ENCODE measurements at regions not wholly inside any gene's neighbourhood (a gene's known extent, or its start where the extent isn't known, plus 50 kb on each side); places are given as distances from the start of the nearest gene placed in this dataset.

DNA sequence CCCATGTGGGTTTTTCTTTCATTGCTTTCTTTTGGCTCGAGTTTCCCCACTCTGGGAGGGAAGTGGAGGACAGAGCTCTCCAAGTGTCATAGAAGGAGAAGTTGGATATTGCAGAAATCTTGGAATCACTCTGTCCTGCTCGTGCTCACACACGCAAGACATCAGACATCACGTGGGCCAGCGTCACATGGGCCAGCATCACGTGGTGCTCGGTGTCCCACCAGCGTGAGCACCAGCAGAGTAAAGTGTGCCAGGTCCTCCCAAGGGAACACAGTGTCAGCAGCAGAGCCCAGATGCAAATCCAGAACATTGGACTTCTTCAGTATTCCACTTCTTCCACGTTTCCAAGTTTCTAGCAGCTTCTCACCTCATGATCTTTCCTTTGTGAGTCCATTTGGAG is 327.0 kb downstream of the FOXL1 start:
- H3K27me3 ChIP-seq (ENCODE audit: control insufficient read depth in 2 of 2, insufficient read depth in 2 of 2, low read length in 2 of 2): peaks cover 0 to 3% of the 10 kb centered on the region in 2 donors
- no peak overlapping the region for H3K27ac ChIP-seq (ENCODE audit: low read depth in 2 of 2, low read length in 2 of 2)

DNA sequence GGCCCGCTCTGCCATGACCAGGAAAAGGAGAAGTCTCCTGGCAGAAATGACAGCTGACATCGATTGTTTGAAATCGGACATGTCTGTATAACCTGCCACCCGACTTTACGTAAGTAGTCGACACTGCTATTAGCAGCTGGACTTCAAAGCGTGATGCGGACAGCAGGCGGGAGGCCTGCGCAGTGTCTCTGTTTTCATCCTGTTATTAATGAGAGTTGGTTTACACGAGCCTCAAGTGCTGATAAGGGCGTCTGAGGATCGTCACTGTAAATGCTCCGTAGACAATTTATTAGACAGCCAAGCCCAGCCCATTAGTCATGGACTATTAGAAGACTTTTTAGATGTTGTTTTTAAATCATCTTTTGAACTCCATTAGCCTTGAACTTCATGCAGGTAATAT is 328.3 kb downstream of the FOXL1 start:
- no peaks in the 10 kb centered on the region for H3K36me3 ChIP-seq (ENCODE audit: control insufficient read depth in 2 of 2, insufficient read depth in 2 of 2, low read length in 2 of 2)
- H3K4me1 ChIP-seq (ENCODE audit: control insufficient read depth in 2 of 2, insufficient read depth in 2 of 2, low read length in 2 of 2): no peaks in the 10 kb centered on the region
- H3K27ac ChIP-seq (ENCODE audit: low read depth in 2 of 2, low read length in 2 of 2): no peak overlapping the region
- H3K9me3 ChIP-seq (ENCODE audit: control insufficient read depth in 2 of 2, low read length in 2 of 2): no peaks in the 10 kb centered on the region
- H3K27me3 ChIP-seq (ENCODE audit: control insufficient read depth in 2 of 2, insufficient read depth in 2 of 2, low read length in 2 of 2): peaks cover 0 to 3% of the 10 kb centered on the region in 2 donors
- no peak overlapping the region for H3K9ac ChIP-seq (ENCODE audit: low read depth in 1 of 2, low read length in 2 of 2)
- no peak overlapping the region for H3K4me3 ChIP-seq (ENCODE audit: low read length in 2 of 2)

More for the DNA sequence above, 327.0 kb downstream of the FOXL1 start:
- Histone ChIP-seq H3K36me3 (ENCODE audit: control insufficient read depth in 2 of 2, insufficient read depth in 2 of 2, low read length in 2 of 2) (no peaks in the 10 kb centered on the region), H3K9ac (ENCODE audit: low read depth in 1 of 2, low read length in 2 of 2) (no peak overlapping the region), H3K9me3 (ENCODE audit: control insufficient read depth in 2 of 2, low read length in 2 of 2) (no peaks in the 10 kb centered on the region), H3K4me3 (ENCODE audit: low read length in 2 of 2) (no peak overlapping the region), H3K4me1 (ENCODE audit: control insufficient read depth in 2 of 2, insufficient read depth in 2 of 2, low read length in 2 of 2) (no peaks in the 10 kb centered on the region)

DNA sequence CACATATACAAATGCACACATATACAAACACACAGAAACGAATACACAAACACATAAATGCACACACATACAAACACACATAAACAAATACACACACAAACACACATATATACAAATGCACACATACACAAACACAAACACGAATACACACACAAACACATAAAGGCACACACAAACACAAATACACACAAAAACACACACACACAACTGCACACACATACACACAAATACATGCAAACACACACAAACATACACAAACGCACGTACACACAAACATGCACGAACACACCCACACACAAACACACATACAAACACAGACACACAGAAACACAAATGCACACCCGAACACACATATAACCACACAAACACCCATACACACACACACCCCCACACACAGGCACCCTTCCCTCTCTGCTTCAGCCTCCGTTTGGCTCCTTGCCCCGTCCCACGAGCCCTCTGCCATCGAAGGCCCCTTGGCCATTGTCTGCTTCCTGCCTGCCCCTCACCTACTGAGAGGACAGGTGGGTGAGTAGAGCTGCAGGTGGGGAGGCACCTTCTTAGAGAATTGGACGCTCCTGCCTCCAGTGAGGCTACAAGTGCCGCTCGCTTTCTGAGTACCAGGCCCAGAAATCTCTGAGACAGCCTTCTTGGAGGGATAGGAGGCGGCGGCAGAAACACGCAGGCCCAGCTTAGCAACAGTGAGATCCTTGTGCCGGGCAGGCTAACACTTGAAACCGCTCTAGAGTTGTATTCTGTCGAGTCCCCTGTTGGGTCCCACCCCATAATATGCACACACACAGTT is 331.2 kb downstream of the FOXL1 start:
- no peak overlapping the region for H3K9ac ChIP-seq (ENCODE audit: low read depth in 1 of 2, low read length in 2 of 2)
- no peak overlapping the region for H3K27ac ChIP-seq (ENCODE audit: low read depth in 2 of 2, low read length in 2 of 2)
- peaks cover 0 to 3% of the 10 kb centered on the region in 2 donors for H3K27me3 ChIP-seq (ENCODE audit: control insufficient read depth in 2 of 2, insufficient read depth in 2 of 2, low read length in 2 of 2)
- no peak overlapping the region for H3K4me3 ChIP-seq (ENCODE audit: low read length in 2 of 2)
- no peaks in the 10 kb centered on the region for H3K36me3 ChIP-seq (ENCODE audit: control insufficient read depth in 2 of 2, insufficient read depth in 2 of 2, low read length in 2 of 2)
- no peaks in the 10 kb centered on the region for H3K9me3 ChIP-seq (ENCODE audit: control insufficient read depth in 2 of 2, low read length in 2 of 2)
- H3K4me1 ChIP-seq (ENCODE audit: control insufficient read depth in 2 of 2, insufficient read depth in 2 of 2, low read length in 2 of 2): no peaks in the 10 kb centered on the region

DNA sequence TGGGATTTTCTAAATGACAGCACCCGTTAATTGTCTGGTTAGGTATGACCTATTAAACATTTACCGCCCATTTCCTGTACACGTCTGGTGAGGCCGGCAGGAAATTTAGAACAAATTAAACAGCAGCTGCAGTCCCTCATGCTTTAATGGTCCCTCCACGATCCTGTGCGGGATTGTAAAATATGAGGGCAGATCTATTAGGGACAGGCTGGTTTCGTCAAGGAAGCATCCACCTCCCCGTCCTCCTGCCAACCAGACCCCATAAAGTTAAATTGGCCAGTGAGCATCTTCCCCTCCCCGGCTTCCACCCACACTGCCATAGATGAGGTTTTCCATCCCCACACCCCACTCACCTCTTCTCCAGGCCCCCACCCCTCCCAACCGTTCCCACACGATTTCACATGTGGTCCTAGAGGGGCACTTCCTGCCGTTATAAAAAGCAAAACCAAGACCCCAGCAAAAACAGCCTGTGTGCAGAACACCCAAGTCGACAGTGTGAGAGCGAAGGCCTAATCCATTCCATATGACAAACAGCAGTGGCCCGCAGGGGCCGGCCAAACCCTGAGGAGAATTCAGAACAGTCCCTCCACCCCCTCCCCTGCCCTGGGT is 331.9 kb downstream of the FOXL1 start:
- Histone ChIP-seq H3K4me3 (ENCODE audit: low read length in 2 of 2) (no peak overlapping the region), H3K9me3 (ENCODE audit: control insufficient read depth in 2 of 2, low read length in 2 of 2) (no peaks in the 10 kb centered on the region), H3K36me3 (ENCODE audit: control insufficient read depth in 2 of 2, insufficient read depth in 2 of 2, low read length in 2 of 2) (no peaks in the 10 kb centered on the region), H3K27me3 (ENCODE audit: control insufficient read depth in 2 of 2, insufficient read depth in 2 of 2, low read length in 2 of 2) (peaks cover 0 to 3% of the 10 kb centered on the region in 2 donors), H3K27ac (ENCODE audit: low read depth in 2 of 2, low read length in 2 of 2) (no peak overlapping the region), H3K9ac (ENCODE audit: low read depth in 1 of 2, low read length in 2 of 2) (no peak overlapping the region), H3K4me1 (ENCODE audit: control insufficient read depth in 2 of 2, insufficient read depth in 2 of 2, low read length in 2 of 2) (no peaks in the 10 kb centered on the region)

DNA sequence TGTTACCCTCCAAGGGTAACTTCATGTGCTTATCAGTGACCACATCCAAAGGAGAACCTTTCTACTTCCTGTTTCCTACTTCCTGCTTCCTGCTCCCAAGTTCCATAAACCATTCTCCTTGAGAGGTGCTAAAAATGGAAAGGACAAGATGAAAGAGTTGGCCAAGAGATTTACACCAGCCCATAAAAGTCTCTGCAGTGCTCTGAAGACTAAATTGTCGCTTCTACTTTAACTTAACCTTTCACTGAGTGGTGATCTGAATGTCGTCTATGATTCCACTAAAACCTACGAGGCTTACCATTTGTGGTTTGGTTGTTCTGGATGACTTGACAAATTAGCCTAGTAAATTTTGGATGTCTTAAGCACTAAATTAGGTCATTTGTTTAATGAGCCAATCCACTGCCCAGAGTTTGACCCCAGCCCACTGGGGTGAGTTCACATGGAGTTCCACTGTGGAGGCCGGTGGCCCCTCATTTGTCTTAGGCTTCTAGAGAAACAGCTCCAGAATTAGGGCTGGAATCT is 333.1 kb downstream of the FOXL1 start:
- Histone ChIP-seq H3K9ac (ENCODE audit: low read depth in 1 of 2, low read length in 2 of 2) (no peak overlapping the region), H3K27ac (ENCODE audit: low read depth in 2 of 2, low read length in 2 of 2) (no peak overlapping the region), H3K36me3 (ENCODE audit: control insufficient read depth in 2 of 2, insufficient read depth in 2 of 2, low read length in 2 of 2) (no peaks in the 10 kb centered on the region), H3K4me1 (ENCODE audit: control insufficient read depth in 2 of 2, insufficient read depth in 2 of 2, low read length in 2 of 2) (no peaks in the 10 kb centered on the region), H3K4me3 (ENCODE audit: low read length in 2 of 2) (no peak overlapping the region), H3K9me3 (ENCODE audit: control insufficient read depth in 2 of 2, low read length in 2 of 2) (no peaks in the 10 kb centered on the region), H3K27me3 (ENCODE audit: control insufficient read depth in 2 of 2, insufficient read depth in 2 of 2, low read length in 2 of 2) (peaks cover 0 to 3% of the 10 kb centered on the region in 2 donors)

DNA sequence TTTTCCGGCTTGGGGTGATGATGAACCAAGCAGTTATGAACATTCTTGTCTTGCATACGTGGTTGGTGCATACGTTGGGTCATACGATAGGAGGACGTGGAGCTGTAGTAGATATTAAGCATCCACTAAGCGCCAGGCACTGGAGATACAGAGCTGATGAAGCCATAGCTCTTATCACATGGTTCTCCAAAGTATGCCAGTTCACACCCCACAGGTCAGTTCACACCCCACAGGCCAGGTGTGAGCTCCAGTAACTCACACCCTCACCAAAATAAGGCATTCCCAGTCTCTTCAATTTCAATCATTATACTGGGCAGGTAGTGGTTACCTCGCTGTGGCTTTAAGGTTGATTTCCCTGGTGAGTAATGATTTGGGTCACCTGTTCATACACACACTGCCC is 335.5 kb downstream of the FOXL1 start:
- Histone ChIP-seq H3K4me1 (ENCODE audit: control insufficient read depth in 2 of 2, insufficient read depth in 2 of 2, low read length in 2 of 2) (no peaks in the 10 kb centered on the region), H3K27ac (ENCODE audit: low read depth in 2 of 2, low read length in 2 of 2) (no peak overlapping the region), H3K9ac (ENCODE audit: low read depth in 1 of 2, low read length in 2 of 2) (no peak overlapping the region), H3K36me3 (ENCODE audit: control insufficient read depth in 2 of 2, insufficient read depth in 2 of 2, low read length in 2 of 2) (no peaks in the 10 kb centered on the region), H3K4me3 (ENCODE audit: low read length in 2 of 2) (no peak overlapping the region), H3K27me3 (ENCODE audit: control insufficient read depth in 2 of 2, insufficient read depth in 2 of 2, low read length in 2 of 2) (no peaks in the 10 kb centered on the region), H3K9me3 (ENCODE audit: control insufficient read depth in 2 of 2, low read length in 2 of 2) (no peaks in the 10 kb centered on the region)

DNA sequence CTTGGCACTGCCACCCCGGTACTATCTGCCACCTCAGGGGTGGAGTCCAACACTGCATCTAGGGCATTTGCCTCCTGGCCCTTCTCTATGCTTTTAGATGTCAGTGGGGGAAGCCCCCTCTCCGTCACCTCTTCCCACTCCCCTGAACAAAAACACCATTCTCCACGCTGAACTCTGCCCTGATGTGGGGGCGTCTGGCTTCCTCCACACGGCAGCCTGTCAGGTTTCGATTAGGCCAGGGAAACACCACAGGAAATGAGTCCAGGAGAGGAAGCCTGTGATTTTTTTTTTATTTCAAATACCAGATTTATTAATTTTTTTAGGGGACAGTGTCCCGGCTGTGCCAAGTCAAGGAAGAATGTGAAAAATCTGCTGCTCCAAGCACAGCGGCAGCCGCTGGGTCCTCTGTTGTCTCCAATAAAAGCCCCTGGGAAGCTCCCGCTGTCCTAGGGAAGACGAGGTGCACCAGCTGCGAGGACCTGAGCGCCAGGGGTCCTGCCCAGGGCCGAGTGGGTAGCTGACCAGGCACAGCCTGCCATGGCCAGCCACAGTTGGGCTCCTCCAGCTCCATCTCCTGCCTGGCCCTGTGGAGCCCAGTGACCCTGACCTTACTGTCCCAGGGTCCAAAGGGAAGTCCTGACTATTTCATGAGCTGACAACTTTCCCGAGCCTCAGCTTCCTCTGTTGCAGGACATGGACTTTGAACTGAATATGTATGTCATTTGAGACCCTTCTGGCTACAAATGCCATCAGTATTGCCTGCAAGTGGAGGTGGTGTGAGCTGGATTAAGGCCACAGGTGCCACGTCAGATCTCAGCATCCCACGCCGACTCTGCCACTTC is 336.7 kb downstream of the FOXL1 start:
- Histone ChIP-seq H3K9me3 (ENCODE audit: control insufficient read depth in 2 of 2, low read length in 2 of 2) (no peaks in the 10 kb centered on the region), H3K36me3 (ENCODE audit: control insufficient read depth in 2 of 2, insufficient read depth in 2 of 2, low read length in 2 of 2) (no peaks in the 10 kb centered on the region), H3K27me3 (ENCODE audit: control insufficient read depth in 2 of 2, insufficient read depth in 2 of 2, low read length in 2 of 2) (no peaks in the 10 kb centered on the region), H3K27ac (ENCODE audit: low read depth in 2 of 2, low read length in 2 of 2) (no peak overlapping the region), H3K9ac (ENCODE audit: low read depth in 1 of 2, low read length in 2 of 2) (no peak overlapping the region), H3K4me1 (ENCODE audit: control insufficient read depth in 2 of 2, insufficient read depth in 2 of 2, low read length in 2 of 2) (peaks cover 0 to 6% of the 10 kb centered on the region in 2 donors), H3K4me3 (ENCODE audit: low read length in 2 of 2) (no peak overlapping the region)

DNA sequence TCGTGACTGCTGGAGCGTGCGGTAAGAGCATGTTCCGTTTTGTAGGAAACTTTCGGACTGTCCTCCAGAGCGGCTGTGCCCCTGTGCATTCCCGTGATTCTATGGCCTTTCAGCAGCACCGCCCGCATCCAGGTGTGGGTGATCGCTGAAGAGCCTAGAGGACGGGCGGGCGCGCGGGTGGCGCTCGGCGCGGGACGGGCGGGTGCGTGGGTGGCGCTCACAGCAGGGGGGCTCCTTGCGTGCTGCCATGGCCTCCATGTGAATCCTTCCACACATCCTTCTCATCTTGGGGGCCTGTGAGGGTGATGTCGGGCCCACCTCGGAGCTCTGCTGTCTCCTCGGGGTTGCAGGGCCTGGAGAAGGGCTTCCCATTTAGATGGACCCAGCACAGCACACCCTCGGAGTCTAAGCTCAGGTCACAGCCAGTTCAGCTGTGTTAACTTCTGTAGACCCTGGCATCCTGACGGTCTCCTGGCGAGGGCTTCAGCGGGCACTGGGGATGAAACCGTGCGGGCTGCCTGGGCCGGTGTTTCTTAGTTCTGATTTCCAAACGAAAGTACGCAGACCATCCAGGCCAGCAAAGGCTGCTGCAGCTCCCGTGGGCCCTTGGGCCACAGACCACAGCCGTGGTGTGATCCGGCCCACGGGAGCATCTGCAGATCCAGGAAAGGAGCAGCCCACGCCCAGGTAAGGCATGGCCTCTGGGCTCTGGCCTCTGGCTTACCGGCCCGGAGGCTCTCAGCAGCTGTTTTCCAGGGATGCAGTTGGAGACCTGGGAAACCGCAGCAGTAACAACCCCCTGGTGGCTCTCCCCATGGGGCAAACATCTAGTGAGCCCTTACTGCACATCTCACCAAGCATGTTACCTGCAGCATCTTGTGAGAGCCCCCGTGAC is 339.4 kb downstream of the FOXL1 start:
- H3K4me1 ChIP-seq (ENCODE audit: control insufficient read depth in 2 of 2, insufficient read depth in 2 of 2, low read length in 2 of 2): peaks cover 0 to 6% of the 10 kb centered on the region in 2 donors
- H3K9me3 ChIP-seq (ENCODE audit: control insufficient read depth in 2 of 2, low read length in 2 of 2): peaks cover 0 to 2% of the 10 kb centered on the region in 2 donors
- no peak overlapping the region for H3K9ac ChIP-seq (ENCODE audit: low read depth in 1 of 2, low read length in 2 of 2)
- no peak overlapping the region for H3K27ac ChIP-seq (ENCODE audit: low read depth in 2 of 2, low read length in 2 of 2)
- no peaks in the 10 kb centered on the region for H3K36me3 ChIP-seq (ENCODE audit: control insufficient read depth in 2 of 2, insufficient read depth in 2 of 2, low read length in 2 of 2)
- H3K4me3 ChIP-seq (ENCODE audit: low read length in 2 of 2): no peak overlapping the region
- H3K27me3 ChIP-seq (ENCODE audit: control insufficient read depth in 2 of 2, insufficient read depth in 2 of 2, low read length in 2 of 2): no peaks in the 10 kb centered on the region

DNA sequence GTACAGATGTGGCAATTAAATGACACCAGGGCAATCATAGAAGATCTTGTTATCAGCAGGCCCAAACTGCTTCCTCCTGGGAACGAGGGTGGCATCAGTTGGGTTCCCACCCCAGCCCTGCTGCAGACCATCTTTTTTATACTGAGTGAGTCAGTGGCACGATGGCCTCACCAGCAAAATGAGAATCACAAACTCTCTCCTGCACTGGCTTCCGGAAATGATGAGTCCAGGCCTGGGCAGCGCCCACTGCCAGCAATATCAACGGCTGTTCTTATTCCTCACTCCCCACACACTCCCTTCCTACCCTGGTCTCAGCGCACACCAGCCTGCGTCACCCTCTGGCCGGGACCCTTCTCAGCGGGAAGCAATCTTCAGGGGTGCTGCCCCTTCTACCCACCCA is 340.3 kb downstream of the FOXL1 start:
- H3K4me1 ChIP-seq (ENCODE audit: control insufficient read depth in 2 of 2, insufficient read depth in 2 of 2, low read length in 2 of 2): peaks cover 0 to 6% of the 10 kb centered on the region in 2 donors
- H3K27me3 ChIP-seq (ENCODE audit: control insufficient read depth in 2 of 2, insufficient read depth in 2 of 2, low read length in 2 of 2): no peaks in the 10 kb centered on the region
- peaks cover 0 to 2% of the 10 kb centered on the region in 2 donors for H3K9me3 ChIP-seq (ENCODE audit: control insufficient read depth in 2 of 2, low read length in 2 of 2)
- H3K27ac ChIP-seq (ENCODE audit: low read depth in 2 of 2, low read length in 2 of 2): no peak overlapping the region
- no peak overlapping the region for H3K4me3 ChIP-seq (ENCODE audit: low read length in 2 of 2)
- no peak overlapping the region for H3K9ac ChIP-seq (ENCODE audit: low read depth in 1 of 2, low read length in 2 of 2)
- H3K36me3 ChIP-seq (ENCODE audit: control insufficient read depth in 2 of 2, insufficient read depth in 2 of 2, low read length in 2 of 2): no peaks in the 10 kb centered on the region
